SU-DHL-6 (cell line): ENCODE measurements at regions not wholly inside any gene's neighbourhood (a gene's known extent, or its start where the extent isn't known, plus 50 kb on each side); places are given as distances from the start of the nearest gene placed in this dataset.

Source experiments
- H2AFZ ChIP-seq: fragments of 200-600 bp; sonication (generic); 2 replicates; pipeline ENCODE4 v1.6.1; 2014; ENCODE audit warnings: low read depth, mild to moderate bottlenecking, moderate library complexity, mixed read lengths, antibody characterized with exemption, low read length; ENCODE audit not compliant: severe bottlenecking
- H3F3A ChIP-seq: fragments of 200-600 bp; shearing (Covaris generic); 2 replicates; pipeline ENCODE4 v1.6.0; 2016; ENCODE audit warnings: antibody characterized with exemption, mild to moderate bottlenecking; ENCODE audit not compliant: insufficient read depth
- H3K27ac ChIP-seq: fragments of 200-600 bp; sonication (generic); 2 replicates; pipeline ENCODE4 v1.5.1; 2016; ENCODE audit warnings: low read depth, mild to moderate bottlenecking, low read length, moderate library complexity, mixed read lengths
- H3K27me3 ChIP-seq: fragments of 200-600 bp; sonication (generic), shearing (Covaris generic); 2 replicates; pipeline ENCODE4 v1.6.0; 2014; ENCODE audit warnings: mild to moderate bottlenecking, low read length
- H3K36me3 ChIP-seq: fragments of 200-600 bp; sonication (generic); 2 replicates; pipeline ENCODE4 v1.6.1; 2014; ENCODE audit warnings: mild to moderate bottlenecking, low read length, mixed read lengths
- H3K4me2 ChIP-seq: fragments of 300-600, 200-600 bp; shearing (Covaris generic), sonication (generic); 2 replicates; pipeline ENCODE4 v1.6.0; 2014; ENCODE audit warnings: low read length, low read depth, mild to moderate bottlenecking; ENCODE audit not compliant: poor library complexity, severe bottlenecking
- H3K4me3 ChIP-seq: fragments of 200-600 bp; sonication (generic); 2 replicates; pipeline ENCODE4 v1.5.1; 2014; ENCODE audit warnings: antibody characterized with exemption, low read length, mild to moderate bottlenecking, mixed read lengths; ENCODE audit not compliant: insufficient read depth, poor library complexity, severe bottlenecking
- H3K79me2 ChIP-seq: fragments of 200-600 bp; sonication (generic); 2 replicates; pipeline ENCODE4 v1.6.1; 2014; ENCODE audit warnings: mild to moderate bottlenecking, low read length, moderate library complexity; ENCODE audit not compliant: insufficient read depth
- H3K9ac ChIP-seq: fragments of 200-600 bp; sonication (generic); 2 replicates; pipeline ENCODE4 v1.7.0; 2014; ENCODE audit warnings: mild to moderate bottlenecking, low read length
- H3K9me2 ChIP-seq: fragments of 200-600 bp; sonication (generic); replicated peaks from 2 replicates; pipeline ENCODE4 v1.6.1; 2014; ENCODE audit warnings: low read length; ENCODE audit not compliant: insufficient read depth
- H3K9me3 ChIP-seq: fragments of 200-600 bp; sonication (generic); 2 replicates; pipeline ENCODE4 v1.6.1; 2014; ENCODE audit warnings: low read length, mixed read lengths; ENCODE audit not compliant: insufficient read depth
- H4K20me1 ChIP-seq: fragments of 200-600 bp; sonication (generic); 2 replicates; pipeline ENCODE4 v1.6.1; 2014; ENCODE audit warnings: low read depth, mild to moderate bottlenecking, antibody characterized with exemption, low read length, moderate library complexity, mixed read lengths
- EZH2phosphoT487 ChIP-seq: fragments of 200-600 bp; sonication (generic), shearing (Covaris generic); conservative IDR thresholded peaks from 2 replicates; pipeline ENCODE4 v1.6.1; 2018; ENCODE audit warnings: mild to moderate bottlenecking, antibody characterized with exemption, low read length, moderate library complexity, mixed read lengths
- TF ChIP-seq, protein P1 (sequence below): fragments of 200-600 bp; sonication (generic); IDR thresholded peaks from one replicate; pipeline ENCODE4 v1.5.1; 2017; ENCODE audit warnings: antibody characterized with exemption, mild to moderate bottlenecking, low read length, moderate library complexity; ENCODE audit not compliant: insufficient read depth, poor library complexity, severe bottlenecking

DNA sequence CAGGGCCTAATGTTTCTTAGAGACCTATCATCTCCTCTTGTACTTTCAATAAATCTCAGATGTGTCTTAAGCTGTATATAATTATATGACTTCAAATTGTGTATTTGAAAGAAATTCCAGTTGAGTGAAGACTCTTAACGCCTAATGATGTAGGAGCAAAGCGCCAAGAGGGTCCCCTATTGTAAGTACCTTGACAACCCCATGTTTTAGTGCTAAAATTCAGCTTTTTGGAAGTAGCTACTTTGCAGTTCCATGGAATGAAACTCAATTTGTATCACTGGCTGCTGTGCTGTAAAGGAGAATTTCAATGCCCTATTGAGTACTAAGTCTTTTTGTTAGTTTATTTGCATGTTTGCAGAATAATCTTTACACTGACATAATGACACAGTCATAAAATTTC, 1826.6 kb upstream of the AGA start:
- no peak for TF ChIP-seq EZH2phosphoT487
- TF ChIP-seq, protein P1, sequence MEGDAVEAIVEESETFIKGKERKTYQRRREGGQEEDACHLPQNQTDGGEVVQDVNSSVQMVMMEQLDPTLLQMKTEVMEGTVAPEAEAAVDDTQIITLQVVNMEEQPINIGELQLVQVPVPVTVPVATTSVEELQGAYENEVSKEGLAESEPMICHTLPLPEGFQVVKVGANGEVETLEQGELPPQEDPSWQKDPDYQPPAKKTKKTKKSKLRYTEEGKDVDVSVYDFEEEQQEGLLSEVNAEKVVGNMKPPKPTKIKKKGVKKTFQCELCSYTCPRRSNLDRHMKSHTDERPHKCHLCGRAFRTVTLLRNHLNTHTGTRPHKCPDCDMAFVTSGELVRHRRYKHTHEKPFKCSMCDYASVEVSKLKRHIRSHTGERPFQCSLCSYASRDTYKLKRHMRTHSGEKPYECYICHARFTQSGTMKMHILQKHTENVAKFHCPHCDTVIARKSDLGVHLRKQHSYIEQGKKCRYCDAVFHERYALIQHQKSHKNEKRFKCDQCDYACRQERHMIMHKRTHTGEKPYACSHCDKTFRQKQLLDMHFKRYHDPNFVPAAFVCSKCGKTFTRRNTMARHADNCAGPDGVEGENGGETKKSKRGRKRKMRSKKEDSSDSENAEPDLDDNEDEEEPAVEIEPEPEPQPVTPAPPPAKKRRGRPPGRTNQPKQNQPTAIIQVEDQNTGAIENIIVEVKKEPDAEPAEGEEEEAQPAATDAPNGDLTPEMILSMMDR: no peak

DNA sequence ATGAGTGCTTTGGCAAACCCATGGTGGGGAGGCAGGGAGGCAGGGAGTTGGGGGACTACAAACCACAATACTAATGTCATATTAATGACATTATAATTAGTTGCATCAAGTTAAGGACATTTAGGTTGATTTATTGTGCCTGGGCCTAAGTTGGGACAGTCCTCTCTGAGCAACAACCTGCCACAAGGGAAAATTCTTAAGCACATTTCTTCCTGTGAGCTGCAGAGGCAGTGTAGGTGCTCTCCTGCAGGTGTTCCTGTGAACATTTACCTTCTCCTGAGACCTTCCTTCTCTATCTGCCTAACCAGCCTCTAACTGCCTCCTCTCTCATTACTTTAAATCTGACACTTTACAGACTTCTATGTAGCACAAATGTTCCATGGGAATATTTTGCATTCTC, 1830.0 kb upstream of the AGA start:
- Histone ChIP-seq H3K36me3 (no peaks in the 10 kb centered on the region), H3F3A (no peaks in the 10 kb centered on the region), H3K4me2 (no peak overlapping the region), H3K27me3 (no peaks in the 10 kb centered on the region), H2AFZ (no peak overlapping the region), H3K27ac (no peak overlapping the region), H3K9ac (no peak overlapping the region), H3K9me2 (no peaks in the 10 kb centered on the region), H3K4me3 (no peak overlapping the region), H3K79me2 (no peaks in the 10 kb centered on the region), H4K20me1 (no peaks in the 10 kb centered on the region), H3K9me3 (no peaks in the 10 kb centered on the region)
- TF ChIP-seq, protein P1: no peak
- no peak for TF ChIP-seq EZH2phosphoT487

More for the DNA sequence above, 1826.6 kb upstream of the AGA start:
- Histone ChIP-seq H3K9ac (no peak overlapping the region), H3K79me2 (no peaks in the 10 kb centered on the region), H3K9me3 (no peaks in the 10 kb centered on the region), H3F3A (no peaks in the 10 kb centered on the region), H3K27me3 (no peaks in the 10 kb centered on the region), H3K27ac (no peak overlapping the region), H3K4me3 (no peak overlapping the region), H3K9me2 (no peaks in the 10 kb centered on the region), H4K20me1 (no peaks in the 10 kb centered on the region), H2AFZ (no peak overlapping the region), H3K4me2 (no peak overlapping the region), H3K36me3 (no peaks in the 10 kb centered on the region)

DNA sequence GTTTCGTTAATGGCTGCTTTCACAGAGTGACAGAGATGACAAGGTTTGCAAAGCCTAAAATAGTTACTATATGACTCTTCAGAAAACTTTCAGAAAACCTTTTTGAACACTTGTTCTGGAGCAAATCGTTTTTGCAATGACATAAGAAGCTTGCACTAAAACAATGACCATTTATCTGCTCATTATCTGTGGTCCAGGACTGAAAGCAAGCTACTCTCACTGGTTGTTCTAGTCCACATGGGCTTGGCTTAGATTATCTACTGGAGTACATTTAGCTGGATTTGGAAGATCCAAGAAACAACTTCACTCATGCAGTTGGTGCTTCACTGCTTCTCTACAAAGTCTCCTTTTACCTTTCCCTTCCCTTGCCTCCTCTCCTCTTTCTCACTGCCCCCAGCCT, 1836.4 kb upstream of the AGA start:
- no peak overlapping the region for H3K4me3 ChIP-seq
- no peaks in the 10 kb centered on the region for H3K9me2 ChIP-seq
- H4K20me1 ChIP-seq: no peaks in the 10 kb centered on the region
- H3K9me3 ChIP-seq: no peaks in the 10 kb centered on the region
- no peak for TF ChIP-seq EZH2phosphoT487
- TF ChIP-seq, protein P1: no peak
- H3K9ac ChIP-seq: no peak overlapping the region
- H2AFZ ChIP-seq: no peak overlapping the region
- no peaks in the 10 kb centered on the region for H3K79me2 ChIP-seq
- no peaks in the 10 kb centered on the region for H3K36me3 ChIP-seq
- no peak overlapping the region for H3K4me2 ChIP-seq
- no peak overlapping the region for H3K27ac ChIP-seq
- no peaks in the 10 kb centered on the region for H3F3A ChIP-seq
- H3K27me3 ChIP-seq: no peaks in the 10 kb centered on the region

DNA sequence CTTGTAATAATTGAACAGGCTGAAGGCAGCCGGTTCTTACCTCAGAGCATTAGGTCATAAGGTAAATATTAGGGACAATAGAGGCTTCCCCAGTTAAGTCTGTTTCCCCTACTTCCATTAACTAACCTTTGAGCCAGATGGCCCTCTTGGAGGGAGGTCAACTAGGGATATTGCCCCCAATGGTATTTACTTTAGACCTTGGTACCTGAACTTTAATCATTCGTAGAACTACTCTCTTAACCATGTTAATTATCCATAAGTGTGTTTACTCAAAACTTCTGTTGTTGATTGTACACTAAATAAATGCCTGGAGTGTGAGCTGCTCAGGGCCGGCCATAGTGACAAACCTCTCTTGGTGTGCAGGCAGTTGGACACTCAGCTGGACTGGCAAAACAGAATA, 1843.5 kb upstream of the AGA start:
- Histone ChIP-seq H3K79me2 (no peaks in the 10 kb centered on the region), H3K4me3 (no peak overlapping the region), H3K9me2 (no peaks in the 10 kb centered on the region), H3K27ac (no peak overlapping the region), H2AFZ (no peak overlapping the region), H3K4me2 (no peak overlapping the region), H3K27me3 (no peaks in the 10 kb centered on the region), H3K36me3 (no peaks in the 10 kb centered on the region), H3K9me3 (no peaks in the 10 kb centered on the region), H4K20me1 (no peaks in the 10 kb centered on the region), H3F3A (no peaks in the 10 kb centered on the region), H3K9ac (no peak overlapping the region)
- TF ChIP-seq EZH2phosphoT487: no peak
- TF ChIP-seq, protein P1: no peak
